ENCODE measurements at regions not wholly inside any gene's neighbourhood (a gene's known extent, or its start where the extent isn't known, plus 50 kb on each side); places are given as distances from the start of the nearest gene placed in this dataset.

- no peak overlapping the region for H3K4me2 ChIP-seq (ENCODE audit: low read length)
- no peaks in the 10 kb centered on the region for H3K9me2 ChIP-seq (ENCODE audit: low read depth, low read length)
- no peak overlapping the region for H2AFZ ChIP-seq (ENCODE audit: low read length)
- H3K4me3 ChIP-seq (ENCODE audit: low read depth, low read length, poor library complexity, severe bottlenecking) = no peak overlapping the region
- no peak overlapping the region for H3K9ac ChIP-seq (ENCODE audit: low read length)
- no peaks in the 10 kb centered on the region for H3K4me1 ChIP-seq (ENCODE audit: insufficient read depth, low read length, severe bottlenecking)
- no peaks in the 10 kb centered on the region for H3K9me3 ChIP-seq (ENCODE audit: low read length)
- no peak overlapping the region for H3K27ac ChIP-seq (ENCODE audit: low read depth, low read length, poor library complexity, severe bottlenecking)
- H3K36me3 ChIP-seq (ENCODE audit: insufficient read depth, low read length) = no peaks in the 10 kb centered on the region; the same call in 1 of the 2 replicates
- H3K27me3 ChIP-seq (ENCODE audit: insufficient read depth, low read length) = no peaks in the 10 kb centered on the region
- no peaks in the 10 kb centered on the region for H3F3A ChIP-seq (ENCODE audit: insufficient read depth, low read length)
- no peaks in the 10 kb centered on the region for H3K79me2 ChIP-seq (ENCODE audit: insufficient read depth, low read length)
- no peaks in the 10 kb centered on the region for H4K20me1 ChIP-seq (ENCODE audit: insufficient read depth, low read length)
- TF ChIP-seq EZH2 (IDR thresholded peaks at IDR 0.05; ENCODE audit: borderline replicate concordance, low read length) (no peak), CTCF (IDR thresholded peaks at IDR 0.05; ENCODE audit: low read length) (no peak)
Observed at GRCh38 chr22:22089459-22090308, 107.1 kb upstream of the TOP3B start.

- no peak overlapping the region for H3K4me3 ChIP-seq (ENCODE audit: low read depth, low read length, poor library complexity, severe bottlenecking)
- H3K27me3 ChIP-seq (ENCODE audit: insufficient read depth, low read length) = no peaks in the 10 kb centered on the region
- no peaks in the 10 kb centered on the region for H3K9me3 ChIP-seq (ENCODE audit: low read length)
- no peaks in the 10 kb centered on the region for H3K79me2 ChIP-seq (ENCODE audit: insufficient read depth, low read length)
- H3F3A ChIP-seq (ENCODE audit: insufficient read depth, low read length) = no peaks in the 10 kb centered on the region
- H3K9me2 ChIP-seq (ENCODE audit: low read depth, low read length) = no peaks in the 10 kb centered on the region
- H4K20me1 ChIP-seq (ENCODE audit: insufficient read depth, low read length) = no peaks in the 10 kb centered on the region
- H3K4me2 ChIP-seq (ENCODE audit: low read length) = no peak overlapping the region
- H3K36me3 ChIP-seq (ENCODE audit: insufficient read depth, low read length) = no peaks in the 10 kb centered on the region
- H3K9ac ChIP-seq (ENCODE audit: low read length) = no peak overlapping the region
- H2AFZ ChIP-seq (ENCODE audit: low read length) = no peak overlapping the region
- H3K4me1 ChIP-seq (ENCODE audit: insufficient read depth, low read length, severe bottlenecking) = no peaks in the 10 kb centered on the region
- TF ChIP-seq EZH2 (IDR thresholded peaks at IDR 0.05; ENCODE audit: borderline replicate concordance, low read length) (no peak), CTCF (IDR thresholded peaks at IDR 0.05; ENCODE audit: low read length) (no peak)
- no peak overlapping the region for H3K27ac ChIP-seq (ENCODE audit: low read depth, low read length, poor library complexity, severe bottlenecking)
Observed at GRCh38 chr22:22088658-22089458, 106.3 kb upstream of the TOP3B start.

GRCh38 chr22:22087854-22088657, 105.5 kb upstream of the TOP3B start:
- Histone ChIP-seq H3K4me3 (ENCODE audit: low read depth, low read length, poor library complexity, severe bottlenecking) (no peak overlapping the region), H3K4me2 (ENCODE audit: low read length) (no peak overlapping the region), H3K4me1 (ENCODE audit: insufficient read depth, low read length, severe bottlenecking) (no peaks in the 10 kb centered on the region), H3K9me2 (ENCODE audit: low read depth, low read length) (no peaks in the 10 kb centered on the region), H3K27me3 (ENCODE audit: insufficient read depth, low read length) (no peaks in the 10 kb centered on the region), H3F3A (ENCODE audit: insufficient read depth, low read length) (no peaks in the 10 kb centered on the region), H3K9me3 (ENCODE audit: low read length) (no peaks in the 10 kb centered on the region), H3K79me2 (ENCODE audit: insufficient read depth, low read length) (no peaks in the 10 kb centered on the region), H3K27ac (ENCODE audit: low read depth, low read length, poor library complexity, severe bottlenecking) (no peak overlapping the region), H2AFZ (ENCODE audit: low read length) (no peak overlapping the region), H3K9ac (ENCODE audit: low read length) (no peak overlapping the region), H3K36me3 (ENCODE audit: insufficient read depth, low read length) (no peaks in the 10 kb centered on the region), H4K20me1 (ENCODE audit: insufficient read depth, low read length) (no peaks in the 10 kb centered on the region)
- no peak for TF ChIP-seq CTCF (IDR thresholded peaks at IDR 0.05; ENCODE audit: low read length)
- TF ChIP-seq EZH2 (IDR thresholded peaks at IDR 0.05; ENCODE audit: borderline replicate concordance, low read length) = no peak

Data from OCI-LY1 (cell line).